Eye (tissue), 1 donor: ENCODE measurements at regions not wholly inside any gene's neighbourhood (a gene's known extent, or its start where the extent isn't known, plus 50 kb on each side); places are given as distances from the start of the nearest gene placed in this dataset.

Experiments
- DNase-seq: peaks from one replicate; pipeline ENCODE4 v3.0.0-alpha.2; 2015

DNA sequence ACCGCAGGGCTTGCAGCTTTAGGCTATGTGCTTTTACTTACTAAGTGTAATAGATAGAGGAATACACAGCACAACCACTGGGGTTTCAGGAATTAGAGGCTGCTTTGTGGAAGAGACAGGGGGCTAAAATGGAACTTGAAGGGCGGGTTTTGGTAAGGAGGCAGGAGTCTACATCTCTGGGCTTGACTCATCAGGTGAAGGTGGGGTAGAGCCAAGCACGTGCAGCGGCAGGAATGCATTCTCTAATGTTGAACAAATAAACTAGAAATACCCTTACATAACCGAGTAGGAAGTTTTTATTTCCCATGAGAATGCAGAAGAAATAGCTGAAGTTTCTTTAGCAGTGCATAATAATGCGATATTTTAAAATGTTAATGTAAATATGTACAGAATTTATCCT, 673.8 kb upstream of the SALL3 start:
- peak; percentile 6 for DNase-seq

- DNase-seq, result no peak
Observed at GRCh38 chr18:78309307-78309706, 670.3 kb upstream of the SALL3 start.

DNA sequence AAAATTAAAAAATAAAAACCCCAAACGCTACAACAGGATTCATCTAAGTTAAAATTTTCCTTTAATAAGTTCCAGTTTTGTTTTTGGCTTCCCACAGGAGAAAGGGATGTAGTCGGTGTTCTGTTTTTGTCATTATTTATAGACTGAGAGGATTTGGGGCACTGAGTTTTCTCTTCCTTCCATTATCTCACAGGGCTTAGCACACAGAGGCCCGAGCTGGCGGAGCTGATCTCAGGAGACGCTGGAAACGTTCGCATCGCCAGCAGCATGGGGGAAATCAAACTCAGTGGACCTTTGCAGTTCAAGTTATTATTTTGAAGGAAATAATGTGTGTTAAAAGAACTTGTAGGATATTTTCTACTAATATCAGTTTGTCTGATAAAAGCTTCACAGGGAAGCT, 669.7 kb upstream of the SALL3 start:
- no peak for DNase-seq

- no peak for DNase-seq
Observed at GRCh38 chr18:78319264-78319663, 660.4 kb upstream of the SALL3 start.

DNA sequence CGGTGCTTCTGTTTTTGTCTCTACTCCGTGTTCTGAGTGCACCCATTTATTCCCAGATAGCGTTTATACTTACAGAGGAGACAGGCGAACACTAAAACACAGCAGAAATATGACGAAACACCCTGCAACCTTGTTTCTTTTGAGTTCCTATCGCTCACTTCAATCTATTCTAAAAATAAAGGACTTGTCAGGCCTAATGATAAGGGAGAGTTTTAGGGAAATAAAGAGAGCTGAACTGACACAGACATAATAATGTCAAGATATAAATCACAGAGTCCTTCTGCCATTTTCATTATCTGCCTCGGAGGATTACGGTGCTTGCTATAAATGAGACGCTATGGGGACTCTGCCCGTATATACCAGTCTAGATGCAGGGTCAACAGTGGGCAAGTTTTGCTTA, 659.7 kb upstream of the SALL3 start:
- no peak for DNase-seq

DNA sequence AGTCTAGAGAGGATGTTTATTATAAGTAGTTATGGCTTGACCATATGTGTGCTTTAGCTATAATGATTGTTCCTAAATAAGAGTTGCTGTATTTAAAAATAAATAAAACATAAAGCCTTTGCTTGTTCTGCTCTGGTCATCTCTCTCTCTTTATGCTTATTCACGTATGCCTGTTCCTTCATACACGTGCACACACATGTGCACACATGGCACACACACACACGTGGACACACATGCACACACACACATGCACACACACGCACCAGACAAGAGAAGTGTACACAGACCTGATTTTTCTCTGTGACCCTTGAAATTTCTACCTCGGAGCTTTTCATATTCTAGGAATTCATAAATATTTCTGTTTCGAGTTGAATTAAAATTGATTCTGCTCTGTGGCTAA, 658.2 kb upstream of the SALL3 start:
- no peak for DNase-seq

DNA sequence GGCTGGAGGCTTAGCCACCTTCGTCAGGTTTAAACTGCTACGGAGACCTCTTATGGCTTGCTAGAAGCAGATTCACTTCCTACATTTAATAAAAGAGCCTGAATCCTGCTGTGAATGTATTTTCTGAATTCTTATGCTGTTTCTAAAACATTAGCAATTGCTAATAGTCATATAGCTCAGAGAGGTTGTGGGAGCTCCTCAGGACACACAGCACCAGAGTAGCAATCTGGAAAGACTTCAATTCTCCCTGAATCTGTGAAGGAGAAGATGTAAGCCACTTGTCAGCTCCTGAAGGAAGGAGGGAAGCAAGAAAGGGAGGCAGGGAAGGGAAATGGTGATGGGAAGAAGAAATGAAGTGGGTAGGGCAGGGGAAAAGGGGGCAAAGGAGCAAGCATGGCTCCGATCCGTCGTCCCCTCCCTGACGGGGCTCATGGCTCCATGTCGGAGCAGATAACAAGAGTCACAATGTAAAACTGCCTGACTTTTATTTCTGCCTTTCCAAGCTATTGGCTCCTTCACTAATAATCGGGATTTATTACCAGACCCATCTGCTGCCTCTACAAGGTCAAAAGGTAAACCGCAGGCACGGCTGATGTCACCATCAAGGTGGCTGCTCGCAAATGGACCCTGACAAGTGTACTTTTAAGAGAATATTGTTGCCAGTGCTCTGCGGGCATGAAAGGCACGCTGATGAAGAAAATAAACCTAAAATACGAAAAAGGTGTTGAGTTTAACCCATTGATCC, 656.0 kb upstream of the SALL3 start:
- DNase-seq, result no peak

- DNase-seq, result no peak
Observed at GRCh38 chr18:78327643-78328042, 652.0 kb upstream of the SALL3 start.

GRCh38 chr18:78330766-78331165, 648.9 kb upstream of the SALL3 start:
- no peak for DNase-seq

DNA sequence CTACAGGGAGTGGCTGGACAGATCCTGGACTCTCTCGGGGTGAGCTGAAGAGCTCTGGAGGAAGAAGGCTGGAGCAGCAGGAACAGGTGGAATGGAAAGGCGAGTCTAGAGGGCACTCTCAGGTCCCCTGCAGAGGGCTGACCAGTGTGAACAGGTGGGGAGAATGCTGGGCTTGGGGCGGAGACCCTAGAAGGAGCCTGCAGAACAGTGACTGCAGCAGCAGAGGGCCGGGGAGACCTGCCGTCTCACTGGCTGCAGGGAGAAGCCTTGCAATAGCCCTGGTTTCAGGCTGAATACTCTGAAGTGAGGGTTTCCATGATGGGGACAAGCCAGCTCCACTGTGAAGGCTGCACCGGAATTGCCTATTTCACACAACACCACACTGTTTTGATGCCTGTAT, 626.7 kb upstream of the SALL3 start:
- no peak for DNase-seq

DNA sequence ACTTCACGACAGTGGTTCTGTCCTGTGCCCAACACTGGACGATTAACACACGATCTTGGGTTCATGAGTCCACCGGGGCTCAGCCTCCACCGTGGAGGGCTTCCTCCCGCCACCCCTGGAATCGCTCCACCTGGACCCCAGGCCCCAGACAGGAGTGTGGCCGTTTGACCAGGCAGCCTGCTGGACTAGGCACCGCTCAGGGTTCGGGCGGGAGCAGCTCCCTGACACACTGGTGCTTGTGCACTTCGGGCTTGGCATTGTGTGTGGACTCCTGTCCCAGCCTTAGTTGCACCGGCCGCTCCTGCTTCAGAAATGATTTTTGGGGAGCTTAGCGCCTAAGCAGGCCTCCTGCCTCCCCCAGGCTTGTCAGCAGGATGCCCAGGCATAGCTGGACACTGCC, 617.4 kb upstream of the SALL3 start:
- DNase-seq, result no peak

GRCh38 chr18:78363556-78364387, 615.8 kb upstream of the SALL3 start:
- DNase-seq, result no peak

DNA sequence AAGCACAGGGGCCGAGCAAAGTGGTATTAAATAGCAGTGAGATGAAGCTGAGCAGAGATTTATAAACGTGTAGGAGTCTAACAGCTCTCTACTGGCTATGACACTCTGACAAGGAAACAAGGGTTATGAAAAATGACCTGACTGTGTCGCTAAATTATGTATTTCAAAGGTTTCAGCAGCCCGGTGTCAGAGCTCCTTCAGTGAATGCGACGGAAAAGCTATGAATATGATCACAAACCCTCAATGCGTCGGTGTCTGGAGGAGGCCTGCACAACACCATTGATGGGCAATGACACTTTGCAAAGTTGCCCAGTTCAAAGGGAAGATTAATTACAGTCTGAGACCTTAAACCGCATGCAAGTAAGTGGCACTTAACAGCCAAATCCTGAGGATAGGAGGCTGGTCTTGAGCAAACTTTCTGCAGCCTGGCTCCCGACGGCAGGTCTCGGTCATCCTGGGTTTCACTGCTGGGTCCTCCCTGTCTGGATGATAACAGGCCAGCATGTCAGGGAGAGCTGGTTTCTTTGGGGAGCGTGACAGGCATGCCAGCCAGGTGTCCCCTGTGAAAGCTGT, 615.1 kb upstream of the SALL3 start:
- no peak for DNase-seq

GRCh38 chr18:78367996-78368395, 611.6 kb upstream of the SALL3 start:
- DNase-seq, result no peak

DNA sequence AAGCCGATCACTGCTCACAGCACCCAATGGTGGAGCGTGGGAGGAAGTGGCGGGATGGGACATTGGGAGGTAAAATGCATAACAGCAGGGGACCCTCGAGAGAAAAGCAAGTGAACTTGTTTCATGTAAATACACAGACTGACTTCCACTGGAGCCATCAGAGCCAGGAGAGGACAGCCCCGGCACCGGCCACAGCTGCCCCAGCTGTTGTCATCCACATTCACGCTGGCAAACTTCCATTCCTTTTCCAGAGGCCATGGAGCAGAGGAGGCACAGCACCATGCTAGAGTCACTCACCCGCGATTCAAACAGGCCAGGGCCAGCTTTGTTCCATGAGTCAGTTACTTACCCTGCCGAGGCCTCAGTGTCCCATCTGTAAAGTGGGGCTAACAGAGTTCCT, 610.9 kb upstream of the SALL3 start:
- no peak for DNase-seq

GRCh38 chr18:78376046-78376445, 603.6 kb upstream of the SALL3 start:
- peak; percentile 75 for DNase-seq

DNA sequence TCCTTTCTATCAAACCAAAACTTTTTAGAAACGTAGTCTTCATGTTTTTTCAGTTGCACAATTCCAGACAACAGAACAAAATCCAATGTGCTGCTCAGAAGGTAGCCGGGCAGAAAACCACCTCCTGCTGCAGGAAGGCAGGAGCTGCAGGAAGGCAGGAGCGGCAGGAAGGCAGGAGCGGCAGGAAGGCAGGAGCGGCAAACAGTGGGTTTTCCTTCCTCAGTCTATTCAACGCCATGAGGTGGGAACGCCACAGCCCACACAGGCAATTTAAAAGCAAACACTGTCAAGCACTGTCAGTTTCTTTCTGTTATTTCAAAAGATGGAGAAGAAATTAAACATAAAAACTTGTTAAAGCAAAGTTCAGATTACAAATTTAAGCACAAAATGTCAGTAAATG, 601.2 kb upstream of the SALL3 start:
- no peak for DNase-seq

- DNase-seq, result peak; percentile 15
Observed at GRCh38 chr18:78378983-78379382, 600.6 kb upstream of the SALL3 start.

GRCh38 chr18:78390348-78390951, 589.2 kb upstream of the SALL3 start:
- no peak for DNase-seq

DNA sequence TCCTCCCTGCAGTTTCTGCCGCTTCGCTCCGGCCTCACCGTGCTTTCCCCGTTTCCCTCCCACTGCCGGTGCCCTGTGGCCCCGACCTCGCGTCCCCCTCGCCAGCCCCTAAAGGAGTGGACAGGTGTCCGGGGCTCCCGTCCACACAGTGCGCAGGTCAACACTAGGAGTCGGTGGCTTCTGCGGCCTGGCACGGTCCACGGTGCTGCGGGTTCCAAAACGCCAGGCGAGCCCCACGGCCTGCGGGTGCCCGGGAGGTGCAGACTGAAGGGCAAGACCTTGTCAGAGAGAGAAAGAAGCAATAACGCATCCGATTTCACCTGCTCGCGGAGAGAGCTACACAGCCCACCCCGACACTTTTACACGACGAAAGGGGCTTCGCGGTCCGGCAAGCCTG, 588.7 kb upstream of the SALL3 start:
- DNase-seq, result no peak

DNA sequence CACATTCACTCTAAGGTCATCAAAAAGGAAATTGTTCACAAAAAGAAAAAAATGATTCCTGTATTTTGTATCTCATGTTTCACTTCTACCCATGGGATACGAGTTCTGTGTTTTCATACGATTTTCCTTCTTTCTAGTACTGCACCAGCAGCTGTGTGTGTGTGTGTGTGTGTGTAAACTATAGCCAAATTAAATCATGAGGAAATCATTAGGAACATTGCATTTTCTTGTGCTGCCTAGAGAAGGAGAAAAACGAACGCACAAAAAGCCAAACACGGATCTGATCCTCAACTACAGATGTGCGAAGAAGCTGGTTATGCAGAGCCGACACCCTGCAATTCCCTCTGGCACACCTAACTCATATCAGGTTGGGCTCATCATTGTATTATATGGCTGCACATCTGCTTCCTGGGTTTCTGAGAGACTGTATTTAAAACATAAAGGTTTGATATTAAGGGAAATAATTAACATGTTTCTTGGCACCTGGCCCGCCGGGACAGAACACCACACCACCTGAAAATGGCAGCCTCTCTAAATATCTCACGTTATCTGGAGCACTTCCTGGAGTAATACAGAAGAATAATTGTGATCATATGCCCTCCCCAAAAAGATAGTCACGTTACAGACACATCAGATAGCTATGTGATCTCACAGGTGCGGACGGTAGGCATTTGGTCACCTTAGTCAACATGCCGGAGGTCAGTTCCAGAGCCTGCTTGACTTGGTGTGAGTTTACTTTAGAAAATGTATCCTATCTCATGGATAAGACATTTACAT, 586.3 kb upstream of the SALL3 start:
- DNase-seq, result no peak

- DNase-seq, result no peak
Observed at GRCh38 chr18:78396077-78396476, 583.5 kb upstream of the SALL3 start.

DNA sequence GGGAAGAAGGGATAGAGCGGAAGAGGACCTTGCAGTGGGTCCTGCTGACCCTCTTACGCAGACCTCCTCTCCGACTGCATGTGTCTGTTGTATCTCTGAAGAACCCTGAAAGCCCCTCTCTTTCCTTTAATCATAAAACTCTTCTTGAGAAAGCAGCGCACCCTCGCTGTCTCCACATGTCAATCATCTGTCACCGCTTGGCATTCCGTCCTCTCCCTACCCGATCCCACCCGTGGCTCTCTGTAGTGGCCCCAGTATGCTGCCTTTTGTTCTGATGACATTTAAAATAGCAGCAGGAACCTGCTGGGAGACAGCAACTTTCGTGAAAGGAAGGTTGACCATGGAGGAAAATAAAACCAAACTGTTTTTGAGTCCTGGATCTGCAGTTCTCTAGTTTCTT, 582.9 kb upstream of the SALL3 start:
- DNase-seq, result no peak
